WTC11 (cell line): ENCODE measurements at regions not wholly inside any gene's neighbourhood (a gene's known extent, or its start where the extent isn't known, plus 50 kb on each side); places are given as distances from the start of the nearest gene placed in this dataset.

ENCODE experiments used
- CREB1 ChIP-seq: sonication (generic); formaldehyde crosslinking; IDR thresholded peaks from 2 replicates; pipeline ENCODE4 v1.8.0; 2023; ENCODE audit warnings: mild to moderate bottlenecking, missing genetic modification reagents
- CTCF ChIP-seq: fragments of 200-600 bp; IDR thresholded peaks from 2 replicates; pipeline ENCODE4 v1.8.0; 2022; ENCODE audit warnings: antibody characterized with exemption
- ERG ChIP-seq: fragments of 250-450 bp; sonication (Bioruptor Pico); IDR thresholded peaks from 2 replicates; pipeline ENCODE4 v1.8.0; 2021; ENCODE audit warnings: mild to moderate bottlenecking
- ETV6 ChIP-seq: sonication (generic); formaldehyde crosslinking; IDR thresholded peaks from 2 replicates; pipeline ENCODE4 v1.8.1; 2022; ENCODE audit warnings: mild to moderate bottlenecking, missing genetic modification reagents
- GABPB1 ChIP-seq: sonication (generic); formaldehyde crosslinking; IDR thresholded peaks from 2 replicates; pipeline ENCODE4 v1.8.1; 2023; ENCODE audit warnings: mild to moderate bottlenecking, missing genetic modification reagents
- SMAD3 ChIP-seq: sonication (generic); formaldehyde crosslinking; IDR thresholded peaks from 2 replicates; pipeline ENCODE4 v1.8.0; 2022; ENCODE audit warnings: missing genetic modification reagents, mild to moderate bottlenecking, borderline replicate concordance
- USF1 ChIP-seq: sonication (generic); formaldehyde crosslinking; IDR thresholded peaks from 2 replicates; pipeline ENCODE4 v1.8.0; 2022; ENCODE audit warnings: mild to moderate bottlenecking, missing genetic modification reagents
- ZMAT4 ChIP-seq: fragments of 250-450 bp; sonication (Bioruptor Pico); IDR thresholded peaks from 2 replicates; pipeline ENCODE4 v1.9.0; 2021; ENCODE audit warnings: mild to moderate bottlenecking
- TF ChIP-seq, protein P1 (sequence below): sonication (generic); formaldehyde crosslinking; IDR thresholded peaks from 2 replicates; pipeline ENCODE4 v1.8.1; 2022; ENCODE audit warnings: low read depth, missing genetic modification reagents, borderline replicate concordance
- TF ChIP-seq, protein P2 (sequence below): sonication (generic); formaldehyde crosslinking; conservative IDR thresholded peaks from 2 replicates; pipeline ENCODE4 v1.8.1; 2023; ENCODE audit warnings: mild to moderate bottlenecking, low read depth, missing genetic modification reagents, moderate library complexity
- TF ChIP-seq, protein P3 (sequence below): sonication (generic); formaldehyde crosslinking; IDR thresholded peaks from 2 replicates; pipeline ENCODE4 v1.8.1; 2023; ENCODE audit warnings: mild to moderate bottlenecking, missing genetic modification reagents

DNA sequence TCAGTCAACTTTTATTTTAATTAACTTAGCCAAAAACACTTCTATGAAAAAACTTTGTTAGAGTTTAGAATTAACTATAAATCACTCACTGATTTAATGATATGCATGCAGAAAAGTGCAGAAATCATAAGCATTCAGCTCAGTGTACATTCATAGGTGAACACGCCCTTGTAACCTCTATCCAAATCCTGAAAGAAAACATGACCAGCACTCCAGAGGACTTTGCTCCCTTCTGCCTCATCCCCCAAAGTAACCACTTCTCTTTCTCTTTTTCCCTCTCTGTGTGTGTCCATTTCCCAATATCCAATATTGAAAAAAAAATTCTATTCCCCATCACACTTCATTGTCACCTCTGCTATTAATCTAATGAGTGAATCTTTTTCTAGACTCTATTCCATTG is 197.1 kb upstream of the FAR2 start:
- TF ChIP-seq CTCF = no peak
- TF ChIP-seq CREB1 = no peak
- TF ChIP-seq, protein P1, sequence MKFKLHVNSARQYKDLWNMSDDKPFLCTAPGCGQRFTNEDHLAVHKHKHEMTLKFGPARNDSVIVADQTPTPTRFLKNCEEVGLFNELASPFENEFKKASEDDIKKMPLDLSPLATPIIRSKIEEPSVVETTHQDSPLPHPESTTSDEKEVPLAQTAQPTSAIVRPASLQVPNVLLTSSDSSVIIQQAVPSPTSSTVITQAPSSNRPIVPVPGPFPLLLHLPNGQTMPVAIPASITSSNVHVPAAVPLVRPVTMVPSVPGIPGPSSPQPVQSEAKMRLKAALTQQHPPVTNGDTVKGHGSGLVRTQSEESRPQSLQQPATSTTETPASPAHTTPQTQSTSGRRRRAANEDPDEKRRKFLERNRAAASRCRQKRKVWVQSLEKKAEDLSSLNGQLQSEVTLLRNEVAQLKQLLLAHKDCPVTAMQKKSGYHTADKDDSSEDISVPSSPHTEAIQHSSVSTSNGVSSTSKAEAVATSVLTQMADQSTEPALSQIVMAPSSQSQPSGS (CRISPR knock-in tag) = no peak
- TF ChIP-seq ERG = no peak
- TF ChIP-seq ZMAT4 (CRISPR knock-in tag) = no peak
- TF ChIP-seq SMAD3 (CRISPR knock-in tag) = no peak
- no peak for TF ChIP-seq ETV6 (CRISPR knock-in tag)
- no peak for TF ChIP-seq USF1
- no peak for TF ChIP-seq GABPB1 (CRISPR knock-in tag)
- TF ChIP-seq, protein P2, sequence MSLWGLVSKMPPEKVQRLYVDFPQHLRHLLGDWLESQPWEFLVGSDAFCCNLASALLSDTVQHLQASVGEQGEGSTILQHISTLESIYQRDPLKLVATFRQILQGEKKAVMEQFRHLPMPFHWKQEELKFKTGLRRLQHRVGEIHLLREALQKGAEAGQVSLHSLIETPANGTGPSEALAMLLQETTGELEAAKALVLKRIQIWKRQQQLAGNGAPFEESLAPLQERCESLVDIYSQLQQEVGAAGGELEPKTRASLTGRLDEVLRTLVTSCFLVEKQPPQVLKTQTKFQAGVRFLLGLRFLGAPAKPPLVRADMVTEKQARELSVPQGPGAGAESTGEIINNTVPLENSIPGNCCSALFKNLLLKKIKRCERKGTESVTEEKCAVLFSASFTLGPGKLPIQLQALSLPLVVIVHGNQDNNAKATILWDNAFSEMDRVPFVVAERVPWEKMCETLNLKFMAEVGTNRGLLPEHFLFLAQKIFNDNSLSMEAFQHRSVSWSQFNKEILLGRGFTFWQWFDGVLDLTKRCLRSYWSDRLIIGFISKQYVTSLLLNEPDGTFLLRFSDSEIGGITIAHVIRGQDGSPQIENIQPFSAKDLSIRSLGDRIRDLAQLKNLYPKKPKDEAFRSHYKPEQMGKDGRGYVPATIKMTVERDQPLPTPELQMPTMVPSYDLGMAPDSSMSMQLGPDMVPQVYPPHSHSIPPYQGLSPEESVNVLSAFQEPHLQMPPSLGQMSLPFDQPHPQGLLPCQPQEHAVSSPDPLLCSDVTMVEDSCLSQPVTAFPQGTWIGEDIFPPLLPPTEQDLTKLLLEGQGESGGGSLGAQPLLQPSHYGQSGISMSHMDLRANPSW = no peak
- TF ChIP-seq, protein P3, sequence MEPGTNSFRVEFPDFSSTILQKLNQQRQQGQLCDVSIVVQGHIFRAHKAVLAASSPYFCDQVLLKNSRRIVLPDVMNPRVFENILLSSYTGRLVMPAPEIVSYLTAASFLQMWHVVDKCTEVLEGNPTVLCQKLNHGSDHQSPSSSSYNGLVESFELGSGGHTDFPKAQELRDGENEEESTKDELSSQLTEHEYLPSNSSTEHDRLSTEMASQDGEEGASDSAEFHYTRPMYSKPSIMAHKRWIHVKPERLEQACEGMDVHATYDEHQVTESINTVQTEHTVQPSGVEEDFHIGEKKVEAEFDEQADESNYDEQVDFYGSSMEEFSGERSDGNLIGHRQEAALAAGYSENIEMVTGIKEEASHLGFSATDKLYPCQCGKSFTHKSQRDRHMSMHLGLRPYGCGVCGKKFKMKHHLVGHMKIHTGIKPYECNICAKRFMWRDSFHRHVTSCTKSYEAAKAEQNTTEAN (CRISPR knock-in tag) = no peak
